SK-N-SH treated with all-trans-retinoic acid at 6 μM for 48 hours (cell line): ENCODE measurements at regions not wholly inside any gene's neighbourhood (a gene's known extent, or its start where the extent isn't known, plus 50 kb on each side); places are given as distances from the start of the nearest gene placed in this dataset.

Experiments used
- ATAC-seq: fragments of 200-7000 bp; cut with Tn5 transposase; 3 replicates; pipeline ENCODE4 v1.9.1; 2020; ENCODE audit warnings: mild to moderate bottlenecking, moderate library complexity
- ARNTL ChIP-seq: fragments of 450-650 bp; formaldehyde crosslinking; IDR thresholded peaks from 2 replicates; pipeline ENCODE4 v1.5.0; 2020; ENCODE audit warnings: low read depth, mild to moderate bottlenecking, moderate library complexity, borderline replicate concordance
- CREB5 ChIP-seq: fragments of 250-450 bp; sonication (Bioruptor Pico); IDR thresholded peaks from 2 replicates; pipeline ENCODE4 v1.5.1; 2020; ENCODE audit warnings: low read depth, mild to moderate bottlenecking, moderate library complexity
- ESRRG ChIP-seq: fragments of 250-450 bp; sonication (Bioruptor Pico); IDR thresholded peaks from 2 replicates; pipeline ENCODE4 v1.6.1; 2021; ENCODE audit warnings: mild to moderate bottlenecking
- GLIS3 ChIP-seq: fragments of 250-450 bp; sonication (Bioruptor Pico); IDR thresholded peaks from 2 replicates; pipeline ENCODE4 v1.5.0; 2020; ENCODE audit warnings: mild to moderate bottlenecking, moderate library complexity
- ISL1 ChIP-seq: fragments of 250-450 bp; sonication (Bioruptor Pico); IDR thresholded peaks from 2 replicates; pipeline ENCODE4 v2.1.2; 2022; ENCODE audit warnings: mild to moderate bottlenecking, moderate library complexity
- OSR1 ChIP-seq: fragments of 250-450 bp; sonication (Bioruptor Pico); IDR thresholded peaks from 2 replicates; pipeline ENCODE4 v1.8.0; 2022; ENCODE audit warnings: moderate library complexity, mild to moderate bottlenecking, inconsistent platforms
- PATZ1 ChIP-seq: fragments of 250-450 bp; sonication (Bioruptor Pico); IDR thresholded peaks from 2 replicates; pipeline ENCODE4 v1.8.0; 2020; ENCODE audit warnings: mild to moderate bottlenecking, moderate library complexity, borderline replicate concordance
- PPARA ChIP-seq: fragments of 250-450 bp; sonication (Bioruptor Pico); IDR thresholded peaks from 2 replicates; pipeline ENCODE4 v1.5.0; 2020; ENCODE audit warnings: mild to moderate bottlenecking, borderline replicate concordance
- RARB ChIP-seq: fragments of 250-450 bp; sonication (Bioruptor Pico); IDR thresholded peaks from 2 replicates; pipeline ENCODE4 v1.8.0; 2021; ENCODE audit warnings: mild to moderate bottlenecking, moderate library complexity
- SNAI2 ChIP-seq: fragments of 250-450 bp; sonication (Bioruptor Pico); IDR thresholded peaks from 2 replicates; pipeline ENCODE4 v1.5.0; 2020; ENCODE audit warnings: mild to moderate bottlenecking, moderate library complexity
- TCF4 ChIP-seq: fragments of 250-450 bp; sonication (Bioruptor Pico); IDR thresholded peaks from 2 replicates; pipeline ENCODE4 v1.8.0; 2021; ENCODE audit warnings: mild to moderate bottlenecking, moderate library complexity, borderline replicate concordance
- TOX ChIP-seq: fragments of 250-450 bp; sonication (Bioruptor Pico); IDR thresholded peaks from 2 replicates; pipeline ENCODE4 v1.8.0; 2021; ENCODE audit warnings: mild to moderate bottlenecking, moderate library complexity, borderline replicate concordance
- ZC3H10 ChIP-seq: fragments of 250-450 bp; sonication (Bioruptor Pico); IDR thresholded peaks from 2 replicates; pipeline ENCODE4 v1.5.1; 2021; ENCODE audit warnings: mild to moderate bottlenecking, moderate library complexity
- ZFP3 ChIP-seq: fragments of 250-450 bp; sonication (Bioruptor Pico); IDR thresholded peaks from 2 replicates; pipeline ENCODE4 v1.5.0; 2020; ENCODE audit warnings: mild to moderate bottlenecking, moderate library complexity
- ZFP30 ChIP-seq: fragments of 450-650 bp; formaldehyde crosslinking; IDR thresholded peaks from 2 replicates; pipeline ENCODE4 v1.5.0; 2022; ENCODE audit warnings: mild to moderate bottlenecking, moderate library complexity
- ZNF565 ChIP-seq: fragments of 450-650 bp; formaldehyde crosslinking; conservative IDR thresholded peaks from 2 replicates; pipeline ENCODE4 v1.5.0; 2020; ENCODE audit warnings: low read depth, mild to moderate bottlenecking, moderate library complexity
- ZNF70 ChIP-seq: fragments of 450-650 bp; formaldehyde crosslinking; IDR thresholded peaks from 2 replicates; pipeline ENCODE4 v1.5.0; 2020; ENCODE audit warnings: mild to moderate bottlenecking, moderate library complexity
- ZNF8 ChIP-seq: fragments of 450-650 bp; formaldehyde crosslinking; IDR thresholded peaks from 2 replicates; pipeline ENCODE4 v1.5.0; 2020; ENCODE audit warnings: mild to moderate bottlenecking, moderate library complexity
- TF ChIP-seq, protein P1 (sequence below): fragments of 250-450 bp; sonication (Bioruptor Pico); IDR thresholded peaks from 2 replicates; pipeline ENCODE4 v1.5.1; 2021; ENCODE audit warnings: mild to moderate bottlenecking, moderate library complexity
- TF ChIP-seq, protein P2 (sequence below): fragments of 250-450 bp; sonication (Bioruptor Pico); IDR thresholded peaks from 2 replicates; pipeline ENCODE4 v1.5.0; 2020; ENCODE audit warnings: mild to moderate bottlenecking, moderate library complexity

GRCh38 chr18:39007031-39007902 is 1441.7 kb upstream of the CELF4 start:
- no peak for ATAC-seq
- TF ChIP-seq SNAI2 (CRISPR knock-in tag), result no peak

DNA sequence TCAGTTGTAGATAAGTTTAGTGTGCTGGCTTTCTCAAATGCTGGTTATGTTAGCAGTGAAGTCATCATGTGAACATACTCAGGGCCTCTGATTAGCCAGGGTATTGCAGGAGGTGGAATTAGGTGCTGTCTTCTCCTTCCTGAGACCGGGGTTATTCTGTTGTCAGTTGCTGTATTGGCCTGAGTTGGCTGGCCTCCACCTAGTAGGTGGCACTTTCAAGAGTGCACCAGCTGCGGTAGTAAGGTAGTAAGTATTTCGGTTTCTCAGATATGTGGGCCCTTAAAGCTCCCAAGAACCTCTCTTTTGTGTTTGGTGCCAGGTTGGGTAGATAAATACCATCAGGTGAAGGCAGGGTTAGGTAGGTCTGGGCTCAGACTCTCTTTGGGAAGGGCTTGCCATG is 1430.5 kb upstream of the CELF4 start:
- no peak for ATAC-seq
- TF ChIP-seq, protein P1, sequence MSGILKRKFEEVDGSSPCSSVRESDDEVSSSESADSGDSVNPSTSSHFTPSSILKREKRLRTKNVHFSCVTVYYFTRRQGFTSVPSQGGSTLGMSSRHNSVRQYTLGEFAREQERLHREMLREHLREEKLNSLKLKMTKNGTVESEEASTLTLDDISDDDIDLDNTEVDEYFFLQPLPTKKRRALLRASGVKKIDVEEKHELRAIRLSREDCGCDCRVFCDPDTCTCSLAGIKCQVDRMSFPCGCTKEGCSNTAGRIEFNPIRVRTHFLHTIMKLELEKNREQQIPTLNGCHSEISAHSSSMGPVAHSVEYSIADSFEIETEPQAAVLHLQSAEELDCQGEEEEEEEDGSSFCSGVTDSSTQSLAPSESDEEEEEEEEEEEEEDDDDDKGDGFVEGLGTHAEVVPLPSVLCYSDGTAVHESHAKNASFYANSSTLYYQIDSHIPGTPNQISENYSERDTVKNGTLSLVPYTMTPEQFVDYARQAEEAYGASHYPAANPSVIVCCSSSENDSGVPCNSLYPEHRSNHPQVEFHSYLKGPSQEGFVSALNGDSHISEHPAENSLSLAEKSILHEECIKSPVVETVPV (CRISPR knock-in tag), result no peak
- no peak for TF ChIP-seq ARNTL (CRISPR knock-in tag)
- TF ChIP-seq TOX (CRISPR knock-in tag), result no peak

DNA sequence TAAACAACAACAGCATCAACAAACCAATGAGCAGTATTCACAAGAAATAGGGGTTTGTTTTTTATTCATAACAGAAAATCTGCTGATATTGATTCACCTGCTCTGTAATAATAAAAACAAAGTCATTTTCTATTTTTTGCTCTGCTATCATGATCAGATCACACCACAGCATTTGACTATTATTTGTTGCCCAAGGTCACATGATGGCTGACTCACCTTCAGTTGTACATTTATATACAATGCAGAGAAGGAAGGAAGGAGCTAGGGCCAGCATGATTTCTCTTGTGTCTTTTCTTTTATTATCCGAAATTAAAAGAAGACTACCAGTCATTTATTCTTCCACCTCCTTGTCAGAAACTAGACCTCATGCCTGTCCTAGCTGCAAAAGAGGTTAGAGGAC is 1427.7 kb upstream of the CELF4 start:
- ATAC-seq, result no peak
- TF ChIP-seq TCF4 (CRISPR knock-in tag) (no peak), PATZ1 (CRISPR knock-in tag) (no peak)
- TF ChIP-seq, all 23 proteins: peak for 0

DNA sequence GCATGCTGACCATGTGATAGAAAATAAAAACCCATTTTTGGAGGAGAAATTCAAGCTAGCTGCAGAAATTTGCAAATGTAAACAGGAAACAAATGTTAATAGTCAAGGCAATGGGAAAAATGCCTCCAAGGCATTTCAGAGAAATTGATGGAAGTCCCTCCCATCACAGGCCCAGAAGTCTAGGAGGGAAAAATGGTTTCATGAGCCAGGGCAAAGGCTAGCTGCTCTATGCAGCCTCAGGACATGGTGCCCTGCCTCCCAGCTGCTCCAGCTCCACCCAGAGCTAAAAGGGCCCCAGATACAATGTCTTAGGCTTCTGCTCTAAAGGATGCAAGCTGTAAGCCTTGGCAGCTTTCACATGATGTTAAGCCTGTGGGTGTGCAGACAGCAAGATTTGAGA is 1419.4 kb upstream of the CELF4 start:
- ATAC-seq, result no peak
- TF ChIP-seq ZFP30 (CRISPR knock-in tag) (no peak), TCF4 (CRISPR knock-in tag) (no peak), PATZ1 (CRISPR knock-in tag) (no peak), SNAI2 (CRISPR knock-in tag) (no peak), OSR1 (CRISPR knock-in tag) (no peak), TOX (CRISPR knock-in tag) (no peak), ZNF565 (CRISPR knock-in tag) (no peak), ARNTL (CRISPR knock-in tag) (no peak)

GRCh38 chr18:38982072-38982471 is 1416.5 kb upstream of the CELF4 start:
- ATAC-seq, result no peak
- TF ChIP-seq, protein P2, sequence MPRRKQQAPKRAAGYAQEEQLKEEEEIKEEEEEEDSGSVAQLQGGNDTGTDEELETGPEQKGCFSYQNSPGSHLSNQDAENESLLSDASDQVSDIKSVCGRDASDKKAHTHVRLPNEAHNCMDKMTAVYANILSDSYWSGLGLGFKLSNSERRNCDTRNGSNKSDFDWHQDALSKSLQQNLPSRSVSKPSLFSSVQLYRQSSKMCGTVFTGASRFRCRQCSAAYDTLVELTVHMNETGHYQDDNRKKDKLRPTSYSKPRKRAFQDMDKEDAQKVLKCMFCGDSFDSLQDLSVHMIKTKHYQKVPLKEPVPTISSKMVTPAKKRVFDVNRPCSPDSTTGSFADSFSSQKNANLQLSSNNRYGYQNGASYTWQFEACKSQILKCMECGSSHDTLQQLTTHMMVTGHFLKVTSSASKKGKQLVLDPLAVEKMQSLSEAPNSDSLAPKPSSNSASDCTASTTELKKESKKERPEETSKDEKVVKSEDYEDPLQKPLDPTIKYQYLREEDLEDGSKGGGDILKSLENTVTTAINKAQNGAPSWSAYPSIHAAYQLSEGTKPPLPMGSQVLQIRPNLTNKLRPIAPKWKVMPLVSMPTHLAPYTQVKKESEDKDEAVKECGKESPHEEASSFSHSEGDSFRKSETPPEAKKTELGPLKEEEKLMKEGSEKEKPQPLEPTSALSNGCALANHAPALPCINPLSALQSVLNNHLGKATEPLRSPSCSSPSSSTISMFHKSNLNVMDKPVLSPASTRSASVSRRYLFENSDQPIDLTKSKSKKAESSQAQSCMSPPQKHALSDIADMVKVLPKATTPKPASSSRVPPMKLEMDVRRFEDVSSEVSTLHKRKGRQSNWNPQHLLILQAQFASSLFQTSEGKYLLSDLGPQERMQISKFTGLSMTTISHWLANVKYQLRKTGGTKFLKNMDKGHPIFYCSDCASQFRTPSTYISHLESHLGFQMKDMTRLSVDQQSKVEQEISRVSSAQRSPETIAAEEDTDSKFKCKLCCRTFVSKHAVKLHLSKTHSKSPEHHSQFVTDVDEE (CRISPR knock-in tag), result no peak
- TF ChIP-seq CREB5 (CRISPR knock-in tag), result no peak
- no peak for TF ChIP-seq OSR1 (CRISPR knock-in tag)
- TF ChIP-seq ZC3H10 (CRISPR knock-in tag), result no peak
- no peak for TF ChIP-seq RARB
- no peak for TF ChIP-seq TCF4 (CRISPR knock-in tag)
- no peak for TF ChIP-seq ZFP3
- no peak for TF ChIP-seq PPARA (CRISPR knock-in tag)
- TF ChIP-seq ZNF8 (CRISPR knock-in tag), result no peak
- no peak for TF ChIP-seq ARNTL (CRISPR knock-in tag)
- TF ChIP-seq ESRRG (CRISPR knock-in tag), result no peak
- TF ChIP-seq ZNF565 (CRISPR knock-in tag), result no peak
- TF ChIP-seq, protein P1 (CRISPR knock-in tag), result no peak
- no peak for TF ChIP-seq ISL1 (CRISPR knock-in tag)
- TF ChIP-seq TOX (CRISPR knock-in tag), result no peak
- TF ChIP-seq ZNF70 (CRISPR knock-in tag), result no peak
- no peak for TF ChIP-seq GLIS3 (CRISPR knock-in tag)
- TF ChIP-seq ZFP30 (CRISPR knock-in tag), result no peak
- no peak for TF ChIP-seq SNAI2 (CRISPR knock-in tag)
